Effector memory CD8-positive, alpha-beta T cell (primary cell): ENCODE measurements at regions not wholly inside any gene's neighbourhood (a gene's known extent, or its start where the extent isn't known, plus 50 kb on each side); places are given as distances from the start of the nearest gene placed in this dataset.

Source experiments
- ATAC-seq: fragments of 150-1000 bp; cut with Tn5 transposase; replicated peaks from 2 replicates; pipeline ENCODE4 v1.10.0; 2021; ENCODE audit warnings: mild to moderate bottlenecking, moderate library complexity
- DNase-seq, 3 experiments: peaks; one replicate each; pipeline ENCODE4 v3.0.0; 2021
- H3K27ac Mint-ChIP-seq, 2 donors: one replicate each; pipeline ENCODE4 v1.8.0; 2022; ENCODE audit warnings: mild to moderate bottlenecking in 2 of 2, mixed read lengths in 2 of 2, moderate library complexity in 2 of 2
- H3K27me3 Mint-ChIP-seq, 2 donors: one replicate each; pipeline ENCODE4 v1.8.0; 2022; ENCODE audit warnings: mixed read lengths in 2 of 2
- H3K36me3 Mint-ChIP-seq: one replicate; pipeline ENCODE4 v1.8.0; 2022; ENCODE audit warnings: mild to moderate bottlenecking, moderate library complexity, mixed read lengths; ENCODE audit not compliant: insufficient read depth
- H3K4me1 Mint-ChIP-seq, 2 donors: one replicate each; pipeline ENCODE4 v1.8.0; 2022; ENCODE audit warnings: low read depth in 2 of 2, mixed read lengths in 2 of 2
- H3K4me3 Mint-ChIP-seq, 2 donors: one replicate each; pipeline ENCODE4 v1.8.0; 2022; ENCODE audit warnings: mild to moderate bottlenecking in 2 of 2, mixed read lengths in 2 of 2, moderate library complexity in 2 of 2
- H3K9me3 Mint-ChIP-seq, 2 donors: one replicate each; pipeline ENCODE4 v1.8.0; 2022; ENCODE audit warnings: mixed read lengths in 2 of 2

DNA sequence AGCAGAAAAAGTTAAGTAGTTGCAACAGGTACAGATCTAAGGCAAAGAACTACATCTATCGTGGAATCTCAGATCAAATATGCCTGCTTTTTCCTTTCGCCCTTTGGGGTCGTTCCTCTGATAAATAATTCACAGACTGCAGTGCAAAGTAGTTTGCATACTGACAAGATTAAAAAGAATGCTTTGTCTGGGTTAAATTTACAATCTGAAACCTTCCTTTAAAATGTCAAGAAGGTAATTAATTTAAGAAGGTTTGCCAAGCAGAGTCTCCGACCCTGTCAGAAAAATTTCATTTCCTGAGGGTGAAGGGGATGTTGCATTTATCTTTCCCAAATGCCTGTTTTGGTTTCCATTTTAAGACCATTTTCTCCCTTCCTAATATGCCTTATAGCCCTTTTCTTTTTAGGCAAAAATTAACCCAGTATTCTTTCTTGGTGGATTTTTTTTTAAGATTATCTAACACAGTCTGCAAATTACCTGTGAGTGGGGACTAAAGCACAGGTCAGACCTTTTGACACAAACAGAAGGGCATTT, 406.9 kb downstream of the LRIG3 start:
- Mint-ChIP-seq H3K4me1 (no peaks in the 10 kb centered on the region), H3K4me3 (no peak overlapping the region), H3K27ac (no peak overlapping the region), H3K36me3 (no peaks in the 10 kb centered on the region), H3K9me3 (peaks cover 10 to 15% of the 10 kb centered on the region in 2 donors), H3K27me3 (no peaks in the 10 kb centered on the region)
- no peak for ATAC-seq
- DNase-seq: no peak

- H3K4me3 Mint-ChIP-seq: no peak overlapping the region
- H3K27me3 Mint-ChIP-seq: no peaks in the 10 kb centered on the region
- peaks cover 13 to 20% of the 10 kb centered on the region in 2 donors for H3K9me3 Mint-ChIP-seq
- no peak for ATAC-seq
- no peaks in the 10 kb centered on the region for H3K4me1 Mint-ChIP-seq
- no peak for DNase-seq
- H3K27ac Mint-ChIP-seq: no peak overlapping the region
- H3K36me3 Mint-ChIP-seq: no peaks in the 10 kb centered on the region
These were observed 406.5 kb downstream of the LRIG3 start for GRCh38 chr12:58513852-58514251.

DNA sequence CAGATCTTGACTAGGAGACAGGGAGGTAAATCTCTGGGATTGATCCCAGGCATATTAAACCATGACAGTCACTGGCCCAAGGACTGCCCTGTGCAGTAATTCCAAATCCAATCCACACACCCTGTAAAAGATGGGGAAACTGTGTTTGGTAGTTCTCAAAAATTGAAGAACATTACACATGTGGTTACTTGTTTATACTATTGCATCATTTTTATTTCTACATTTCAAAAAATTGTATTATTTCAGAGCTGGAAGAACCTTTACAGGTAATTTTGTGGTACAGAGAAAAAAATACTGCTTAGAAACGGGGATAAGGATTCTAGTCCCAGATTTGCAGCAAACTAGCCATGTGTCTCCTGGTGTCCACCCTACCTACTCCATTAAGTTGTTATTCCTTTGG, 400.5 kb downstream of the LRIG3 start:
- Mint-ChIP-seq H3K9me3 (peaks cover 12 to 29% of the 10 kb centered on the region in 2 donors), H3K4me1 (no peaks in the 10 kb centered on the region), H3K36me3 (no peaks in the 10 kb centered on the region), H3K4me3 (no peak overlapping the region), H3K27me3 (no peaks in the 10 kb centered on the region), H3K27ac (no peak overlapping the region)
- ATAC-seq: no peak
- DNase-seq: no peak

DNA sequence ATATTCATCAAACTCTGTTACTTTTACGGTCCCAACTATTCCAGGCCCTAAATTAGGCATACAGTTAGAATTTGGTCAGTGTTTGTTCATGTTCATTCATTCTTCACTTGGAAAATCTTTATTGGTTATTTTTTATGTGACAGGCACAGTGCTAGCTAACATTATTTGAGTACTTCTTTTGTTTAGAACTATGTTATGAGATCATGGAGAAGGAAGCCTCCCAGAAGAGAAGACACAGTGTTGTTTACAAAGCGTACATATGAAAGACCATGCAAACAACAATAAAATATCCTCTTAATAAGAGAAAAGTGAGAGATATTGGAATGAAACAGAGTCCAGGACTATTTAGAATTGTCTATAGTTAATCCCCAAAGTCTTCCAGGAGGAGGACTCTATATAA, 399.2 kb downstream of the LRIG3 start:
- Mint-ChIP-seq H3K4me3 (no peak overlapping the region), H3K4me1 (no peaks in the 10 kb centered on the region), H3K9me3 (peaks cover 12 to 29% of the 10 kb centered on the region in 2 donors), H3K36me3 (no peaks in the 10 kb centered on the region), H3K27me3 (no peaks in the 10 kb centered on the region), H3K27ac (no peak overlapping the region)
- DNase-seq (no peak), ATAC-seq (no peak)

- no peak for ATAC-seq
- Mint-ChIP-seq H3K27me3 (no peaks in the 10 kb centered on the region), H3K36me3 (no peaks in the 10 kb centered on the region), H3K4me1 (no peaks in the 10 kb centered on the region), H3K4me3 (no peak overlapping the region), H3K27ac (no peak overlapping the region), H3K9me3 (peaks cover 8 to 26% of the 10 kb centered on the region in 2 donors)
- no peak for DNase-seq
These were observed 398.5 kb downstream of the LRIG3 start for GRCh38 chr12:58521796-58522195.

DNA sequence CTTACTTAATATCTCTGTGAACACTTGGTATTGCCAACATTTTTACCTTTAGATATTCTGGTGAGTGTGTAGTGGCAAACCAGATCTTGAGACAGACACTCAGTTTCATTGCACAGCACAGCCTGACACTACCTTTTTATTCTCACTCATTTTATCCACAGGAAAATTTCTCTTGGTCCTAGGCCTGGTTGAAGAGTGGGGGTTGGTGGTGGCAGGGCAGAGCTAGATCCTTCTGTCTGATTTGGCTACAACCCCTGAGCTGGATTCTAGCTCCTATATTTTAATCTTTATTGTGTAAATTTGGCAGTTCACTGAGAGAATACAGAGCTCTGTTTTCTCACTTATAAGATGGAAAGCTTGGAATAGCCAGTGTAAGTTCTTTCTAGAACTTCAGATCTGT, 396.9 kb downstream of the LRIG3 start:
- H3K9me3 Mint-ChIP-seq: peaks cover 7 to 14% of the 10 kb centered on the region in 2 donors
- ATAC-seq: no peak
- no peak for DNase-seq
- no peaks in the 10 kb centered on the region for H3K4me1 Mint-ChIP-seq
- H3K27ac Mint-ChIP-seq: no peak overlapping the region
- no peaks in the 10 kb centered on the region for H3K27me3 Mint-ChIP-seq
- no peak overlapping the region for H3K4me3 Mint-ChIP-seq
- H3K36me3 Mint-ChIP-seq: no peaks in the 10 kb centered on the region

DNA sequence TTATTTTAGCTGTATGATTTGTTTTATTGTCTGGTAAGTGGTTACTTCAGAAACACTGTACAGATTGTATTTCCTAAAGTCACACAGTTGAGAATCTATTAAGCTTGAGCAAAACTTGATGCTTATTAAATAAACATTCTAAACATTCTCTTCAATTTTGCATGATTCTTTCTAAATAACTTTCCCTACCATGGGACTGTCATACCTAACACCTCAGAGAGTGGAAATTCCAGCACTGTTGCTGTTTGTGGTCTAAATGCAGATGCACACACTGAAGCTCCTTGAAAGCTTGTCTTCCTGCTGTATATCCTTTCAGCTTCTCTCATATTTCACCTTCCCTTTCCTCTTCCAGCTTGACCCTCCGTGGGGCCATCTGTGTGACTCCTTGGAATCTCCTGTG, 392.0 kb downstream of the LRIG3 start:
- Mint-ChIP-seq H3K4me3 (no peak overlapping the region), H3K4me1 (no peaks in the 10 kb centered on the region), H3K27ac (no peak overlapping the region), H3K36me3 (no peaks in the 10 kb centered on the region), H3K9me3 (peaks cover 7 to 8% of the 10 kb centered on the region in 2 donors), H3K27me3 (no peaks in the 10 kb centered on the region)
- ATAC-seq (no peak), DNase-seq (no peak)

- no peak overlapping the region for H3K4me3 Mint-ChIP-seq
- H3K36me3 Mint-ChIP-seq: no peaks in the 10 kb centered on the region
- H3K4me1 Mint-ChIP-seq: no peaks in the 10 kb centered on the region
- no peaks in the 10 kb centered on the region for H3K27me3 Mint-ChIP-seq
- DNase-seq: no peak
- H3K27ac Mint-ChIP-seq: no peak overlapping the region
- H3K9me3 Mint-ChIP-seq: peaks cover 7 to 8% of the 10 kb centered on the region in 2 donors
- ATAC-seq: no peak
These were observed 391.1 kb downstream of the LRIG3 start for GRCh38 chr12:58529114-58529665.

GRCh38 chr12:58529897-58530741, 390.2 kb downstream of the LRIG3 start:
- Mint-ChIP-seq H3K27me3 (no peaks in the 10 kb centered on the region), H3K4me1 (no peaks in the 10 kb centered on the region), H3K4me3 (no peak overlapping the region), H3K27ac (no peak overlapping the region), H3K9me3 (peaks cover 7 to 8% of the 10 kb centered on the region in 2 donors), H3K36me3 (no peaks in the 10 kb centered on the region)
- DNase-seq (no peak), ATAC-seq (no peak)

- Mint-ChIP-seq H3K4me1 (no peaks in the 10 kb centered on the region), H3K4me3 (no peak overlapping the region), H3K9me3 (peaks cover 7 to 8% of the 10 kb centered on the region in 2 donors), H3K36me3 (no peaks in the 10 kb centered on the region), H3K27ac (no peak overlapping the region), H3K27me3 (no peaks in the 10 kb centered on the region)
- ATAC-seq (no peak), DNase-seq (no peak)
These were observed 389.6 kb downstream of the LRIG3 start for GRCh38 chr12:58530742-58531062.

GRCh38 chr12:58532855-58533608, 387.3 kb downstream of the LRIG3 start:
- DNase-seq (no peak), ATAC-seq (no peak)
- Mint-ChIP-seq H3K36me3 (no peaks in the 10 kb centered on the region), H3K4me3 (no peak overlapping the region), H3K27ac (no peak overlapping the region), H3K27me3 (no peaks in the 10 kb centered on the region), H3K4me1 (no peaks in the 10 kb centered on the region), H3K9me3 (peaks cover 7% of the 10 kb centered on the region in 2 donors)

- Mint-ChIP-seq H3K27ac (no peak overlapping the region), H3K9me3 (peaks cover 7% of the 10 kb centered on the region in 2 donors), H3K27me3 (no peaks in the 10 kb centered on the region), H3K4me3 (no peak overlapping the region), H3K4me1 (no peaks in the 10 kb centered on the region), H3K36me3 (no peaks in the 10 kb centered on the region)
- ATAC-seq (no peak), DNase-seq (no peak)
These were observed 386.7 kb downstream of the LRIG3 start for GRCh38 chr12:58533652-58534051.

DNA sequence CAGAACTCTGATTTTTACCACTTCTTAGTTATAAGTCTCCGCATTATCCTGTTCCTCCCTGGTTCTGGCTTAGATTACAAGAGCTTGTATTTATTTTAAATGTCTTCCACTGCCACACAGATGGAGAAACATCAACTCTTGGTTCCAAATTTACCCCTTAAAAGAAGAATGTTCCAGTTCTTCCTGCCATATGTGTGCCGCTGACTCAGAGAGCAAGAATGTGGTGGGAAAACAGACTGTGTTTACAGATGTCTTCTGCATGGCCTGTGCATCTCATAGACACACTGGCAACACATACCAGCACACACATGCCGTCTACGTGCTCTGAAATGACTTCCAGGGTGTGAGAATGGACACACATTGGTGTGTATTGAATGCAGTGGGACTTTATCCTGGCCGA, 383.0 kb downstream of the LRIG3 start:
- Mint-ChIP-seq H3K27me3 (no peaks in the 10 kb centered on the region), H3K9me3 (peaks cover 5 to 7% of the 10 kb centered on the region in 2 donors), H3K4me1 (no peaks in the 10 kb centered on the region), H3K27ac (no peak overlapping the region), H3K36me3 (no peaks in the 10 kb centered on the region), H3K4me3 (no peak overlapping the region)
- no peak for ATAC-seq
- DNase-seq: no peak

GRCh38 chr12:58539295-58539694, 381.0 kb downstream of the LRIG3 start:
- no peaks in the 10 kb centered on the region for H3K4me1 Mint-ChIP-seq
- no peaks in the 10 kb centered on the region for H3K36me3 Mint-ChIP-seq
- no peaks in the 10 kb centered on the region for H3K27me3 Mint-ChIP-seq
- H3K27ac Mint-ChIP-seq: no peak overlapping the region
- H3K9me3 Mint-ChIP-seq: no peaks in the 10 kb centered on the region
- no peak overlapping the region for H3K4me3 Mint-ChIP-seq
- ATAC-seq: no peak
- no peak for DNase-seq
